ENCODE measurements at regions not wholly inside any gene's neighbourhood (a gene's known extent, or its start where the extent isn't known, plus 50 kb on each side); places are given as distances from the start of the nearest gene placed in this dataset.

GRCh38 chr1:96185181-96185580 lies 536.4 kb upstream of the PTBP2 start:
- TF ChIP-seq EZH2phosphoT487 (conservative IDR thresholded peaks at IDR 0.05; ENCODE audit: low read length) (no peak), CTCF (IDR thresholded peaks at IDR 0.05; ENCODE audit: insufficient read depth, low read length, poor library complexity, severe bottlenecking) (no peak)
